ENCODE measurements at regions not wholly inside any gene's neighbourhood (a gene's known extent, or its start where the extent isn't known, plus 50 kb on each side); places are given as distances from the start of the nearest gene placed in this dataset.

GRCh38 chr10:110402077-110402416 is 95.7 kb upstream of the DUSP5 start:
- Mint-ChIP-seq H3K4me1 (no peaks in the 10 kb centered on the region), H3K27me3 (peaks cover 30% of the 10 kb centered on the region), H3K27ac (no peak overlapping the region), H3K4me3 (no peak overlapping the region), H3K9me3 (ENCODE audit: insufficient read depth) (no peaks in the 10 kb centered on the region)
- intact Hi-C loops (cut with micrococcal nuclease) = no loop called here
- H3K27ac ChIP-seq (ENCODE audit: low read length in 2 of 2) = no peak overlapping the region
- H2AFZ ChIP-seq (ENCODE audit: insufficient read depth, low read depth, low read length, poor library complexity, severe bottlenecking) = no peak overlapping the region
- TF ChIP-seq EZH2 (IDR thresholded peaks at IDR 0.05; ENCODE audit: borderline replicate concordance, insufficient read depth, low read depth, low read length, poor library complexity, severe bottlenecking) = no peak
- no peak for TF ChIP-seq CTCF (IDR thresholded peaks at IDR 0.05)
- no peaks in the 10 kb centered on the region for H3K79me2 ChIP-seq (ENCODE audit: control insufficient read depth, insufficient read depth, low read length)
- no peak overlapping the region for H3K4me3 ChIP-seq (ENCODE audit: control extremely low read depth in 1 of 5, extremely low read depth in 1 of 5, insufficient read depth in 1 of 5, low read depth in 2 of 5, low read length in 4 of 5)
- no peaks in the 10 kb centered on the region for H3K4me1 ChIP-seq (ENCODE audit: control insufficient read depth in 2 of 2, insufficient read depth in 2 of 2, low read length in 2 of 2)
- H3K36me3 ChIP-seq (replicated peaks in 1 of 2; ENCODE audit: control extremely low read depth in 1 of 2, control insufficient read depth in 1 of 2, extremely low read depth in 1 of 2, insufficient read depth in 2 of 2, low read length in 1 of 2) = no peaks in the 10 kb centered on the region
- peaks cover 0 to 8% (median 4%) of the 10 kb centered on the region in 4 experiments for H3K27me3 ChIP-seq (replicated peaks in 1 of 4; ENCODE audit: control extremely low read depth in 1 of 4, control insufficient read depth in 3 of 4, insufficient read depth in 4 of 4, low read length in 3 of 4)
- ATAC-seq (ENCODE audit: low read depth) (no peak), DNase-seq (no peak)
- no peaks in the 10 kb centered on the region for H4K20me1 ChIP-seq (ENCODE audit: control insufficient read depth, insufficient read depth, low read length, poor library complexity, severe bottlenecking)
- ChIA-PET CTCF (interaction anchor here (1.0 to 1.5 kb wide), 2 partner anchors 25 to 96 kb away, joined by 3 read pairs; no protein-coding TSS in a partner anchor), POLR2A (no interaction called here)
- WGBS (ENCODE audit: insufficient coverage) = 97% methylated on average over 6 of the region's 8 CpGs
- H3K4me2 ChIP-seq (replicated peaks; ENCODE audit: low read depth, low read length, poor library complexity, severe bottlenecking) = no peak overlapping the region
- H3K9ac ChIP-seq (ENCODE audit: low read length) = no peak overlapping the region
- H3K9me3 ChIP-seq (ENCODE audit: control extremely low read depth in 1 of 3, control insufficient read depth in 2 of 3, insufficient read depth in 1 of 3, low read length in 2 of 3) = no peaks in the 10 kb centered on the region

GRCh38 chr10:110403593-110403992 is 94.1 kb upstream of the DUSP5 start:
- H3K79me2 ChIP-seq (ENCODE audit: control insufficient read depth, insufficient read depth, low read length) = no peaks in the 10 kb centered on the region
- peaks cover 0 to 21% (median 9%) of the 10 kb centered on the region in 4 experiments for H3K27me3 ChIP-seq (replicated peaks in 1 of 4; ENCODE audit: control extremely low read depth in 1 of 4, control insufficient read depth in 3 of 4, insufficient read depth in 4 of 4, low read length in 3 of 4)
- ATAC-seq (ENCODE audit: low read depth) (no peak), DNase-seq (no peak)
- ChIA-PET POLR2A (interaction anchor here (1.1 kb wide), 1 partner anchor 8 kb away, joined by 3 read pairs; no protein-coding TSS in a partner anchor), CTCF (interaction anchor here (1.5 to 2.2 kb wide), 2 partner anchors 9 to 97 kb away, joined by 3 to 8 read pairs; no protein-coding TSS in a partner anchor)
- intact Hi-C loops (cut with micrococcal nuclease) = no loop called here
- peaks cover 0 to 9% of the 10 kb centered on the region in 2 donors for H3K4me1 ChIP-seq (ENCODE audit: control insufficient read depth in 2 of 2, insufficient read depth in 2 of 2, low read length in 2 of 2)
- H3K36me3 ChIP-seq (replicated peaks in 1 of 2; ENCODE audit: control extremely low read depth in 1 of 2, control insufficient read depth in 1 of 2, extremely low read depth in 1 of 2, insufficient read depth in 2 of 2, low read length in 1 of 2) = no peaks in the 10 kb centered on the region
- H3K27ac ChIP-seq (ENCODE audit: low read length in 2 of 2) = no peak overlapping the region
- TF ChIP-seq CTCF (IDR thresholded peaks at IDR 0.05) = no peak
- TF ChIP-seq EZH2 (IDR thresholded peaks at IDR 0.05; ENCODE audit: borderline replicate concordance, insufficient read depth, low read depth, low read length, poor library complexity, severe bottlenecking) = no peak
- Mint-ChIP-seq H3K4me3 (no peak overlapping the region), H3K4me1 (peaks cover under 1% of the 10 kb centered on the region), H3K9me3 (ENCODE audit: insufficient read depth) (no peaks in the 10 kb centered on the region), H3K27ac (no peak overlapping the region), H3K27me3 (peaks cover 43% of the 10 kb centered on the region)
- no peaks in the 10 kb centered on the region for H4K20me1 ChIP-seq (ENCODE audit: control insufficient read depth, insufficient read depth, low read length, poor library complexity, severe bottlenecking)
- no peak overlapping the region for H3K4me2 ChIP-seq (replicated peaks; ENCODE audit: low read depth, low read length, poor library complexity, severe bottlenecking)
- H3K4me3 ChIP-seq (ENCODE audit: control extremely low read depth in 1 of 5, extremely low read depth in 1 of 5, insufficient read depth in 1 of 5, low read depth in 2 of 5, low read length in 4 of 5) = no peak overlapping the region
- 99% methylated on average over 7 of the region's 9 CpGs for WGBS (ENCODE audit: insufficient coverage)
- peaks cover 0 to 8% (median 0%) of the 10 kb centered on the region in 3 donors for H3K9me3 ChIP-seq (ENCODE audit: control extremely low read depth in 1 of 3, control insufficient read depth in 2 of 3, insufficient read depth in 1 of 3, low read length in 2 of 3)
- no peak overlapping the region for H3K9ac ChIP-seq (ENCODE audit: low read length)
- H2AFZ ChIP-seq (ENCODE audit: insufficient read depth, low read depth, low read length, poor library complexity, severe bottlenecking) = no peak overlapping the region

Measured in B cell (primary cell).